SU-DHL-6 (cell line): ENCODE measurements at regions not wholly inside any gene's neighbourhood (a gene's known extent, or its start where the extent isn't known, plus 50 kb on each side); places are given as distances from the start of the nearest gene placed in this dataset.
"Not testable (repeated sequence)": the region's sequence is repeated elsewhere in the genome, so short reads cannot be mapped to it uniquely, and the experiment has no call there.

Source experiments
- H2AFZ ChIP-seq: fragments of 200-600 bp; sonication (generic); 2 replicates; pipeline ENCODE4 v1.6.1; 2014; ENCODE audit warnings: low read depth, mild to moderate bottlenecking, moderate library complexity, mixed read lengths, antibody characterized with exemption, low read length; ENCODE audit not compliant: severe bottlenecking
- H3F3A ChIP-seq: fragments of 200-600 bp; shearing (Covaris generic); 2 replicates; pipeline ENCODE4 v1.6.0; 2016; ENCODE audit warnings: antibody characterized with exemption, mild to moderate bottlenecking; ENCODE audit not compliant: insufficient read depth
- H3K27ac ChIP-seq: fragments of 200-600 bp; sonication (generic); 2 replicates; pipeline ENCODE4 v1.5.1; 2016; ENCODE audit warnings: low read depth, mild to moderate bottlenecking, low read length, moderate library complexity, mixed read lengths
- H3K27me3 ChIP-seq: fragments of 200-600 bp; sonication (generic), shearing (Covaris generic); 2 replicates; pipeline ENCODE4 v1.6.0; 2014; ENCODE audit warnings: mild to moderate bottlenecking, low read length
- H3K36me3 ChIP-seq: fragments of 200-600 bp; sonication (generic); 2 replicates; pipeline ENCODE4 v1.6.1; 2014; ENCODE audit warnings: mild to moderate bottlenecking, low read length, mixed read lengths
- H3K4me2 ChIP-seq: fragments of 300-600, 200-600 bp; shearing (Covaris generic), sonication (generic); 2 replicates; pipeline ENCODE4 v1.6.0; 2014; ENCODE audit warnings: low read length, low read depth, mild to moderate bottlenecking; ENCODE audit not compliant: poor library complexity, severe bottlenecking
- H3K4me3 ChIP-seq: fragments of 200-600 bp; sonication (generic); 2 replicates; pipeline ENCODE4 v1.5.1; 2014; ENCODE audit warnings: antibody characterized with exemption, low read length, mild to moderate bottlenecking, mixed read lengths; ENCODE audit not compliant: insufficient read depth, poor library complexity, severe bottlenecking
- H3K79me2 ChIP-seq: fragments of 200-600 bp; sonication (generic); 2 replicates; pipeline ENCODE4 v1.6.1; 2014; ENCODE audit warnings: mild to moderate bottlenecking, low read length, moderate library complexity; ENCODE audit not compliant: insufficient read depth
- H3K9ac ChIP-seq: fragments of 200-600 bp; sonication (generic); 2 replicates; pipeline ENCODE4 v1.7.0; 2014; ENCODE audit warnings: mild to moderate bottlenecking, low read length
- H3K9me2 ChIP-seq: fragments of 200-600 bp; sonication (generic); replicated peaks from 2 replicates; pipeline ENCODE4 v1.6.1; 2014; ENCODE audit warnings: low read length; ENCODE audit not compliant: insufficient read depth
- H3K9me3 ChIP-seq: fragments of 200-600 bp; sonication (generic); 2 replicates; pipeline ENCODE4 v1.6.1; 2014; ENCODE audit warnings: low read length, mixed read lengths; ENCODE audit not compliant: insufficient read depth
- H4K20me1 ChIP-seq: fragments of 200-600 bp; sonication (generic); 2 replicates; pipeline ENCODE4 v1.6.1; 2014; ENCODE audit warnings: low read depth, mild to moderate bottlenecking, antibody characterized with exemption, low read length, moderate library complexity, mixed read lengths
- CTCF ChIP-seq: fragments of 200-600 bp; sonication (generic); IDR thresholded peaks from one replicate; pipeline ENCODE4 v1.5.1; 2017; ENCODE audit warnings: antibody characterized with exemption, mild to moderate bottlenecking, low read length, moderate library complexity; ENCODE audit not compliant: insufficient read depth, poor library complexity, severe bottlenecking
- EZH2phosphoT487 ChIP-seq: fragments of 200-600 bp; sonication (generic), shearing (Covaris generic); conservative IDR thresholded peaks from 2 replicates; pipeline ENCODE4 v1.6.1; 2018; ENCODE audit warnings: mild to moderate bottlenecking, antibody characterized with exemption, low read length, moderate library complexity, mixed read lengths

GRCh38 chr6:90364286-90364685 is 67.6 kb upstream of the BACH2 start:
- no peaks in the 10 kb centered on the region for H3F3A ChIP-seq
- H2AFZ ChIP-seq = no peak overlapping the region
- TF ChIP-seq CTCF (no peak), EZH2phosphoT487 (no peak)
- H3K9ac ChIP-seq = no peak overlapping the region
- H3K4me3 ChIP-seq = no peak overlapping the region
- no peak overlapping the region for H3K4me2 ChIP-seq
- no peaks in the 10 kb centered on the region for H4K20me1 ChIP-seq
- H3K36me3 ChIP-seq = no peaks in the 10 kb centered on the region
- no peaks in the 10 kb centered on the region for H3K27me3 ChIP-seq
- no peaks in the 10 kb centered on the region for H3K9me3 ChIP-seq
- no peaks in the 10 kb centered on the region for H3K79me2 ChIP-seq
- no peak overlapping the region for H3K27ac ChIP-seq
- no peaks in the 10 kb centered on the region for H3K9me2 ChIP-seq

GRCh38 chr6:90362318-90362717 is 65.7 kb upstream of the BACH2 start:
- H3K4me2 ChIP-seq = no peak overlapping the region
- no peak overlapping the region for H3K27ac ChIP-seq
- no peak overlapping the region for H3K4me3 ChIP-seq
- no peak overlapping the region for H3K9ac ChIP-seq
- no peak for TF ChIP-seq CTCF
- no peak for TF ChIP-seq EZH2phosphoT487
- no peaks in the 10 kb centered on the region for H3F3A ChIP-seq
- no peaks in the 10 kb centered on the region for H3K9me2 ChIP-seq
- no peaks in the 10 kb centered on the region for H4K20me1 ChIP-seq
- H2AFZ ChIP-seq = no peak overlapping the region
- H3K36me3 ChIP-seq = no peaks in the 10 kb centered on the region
- no peaks in the 10 kb centered on the region for H3K79me2 ChIP-seq
- no peaks in the 10 kb centered on the region for H3K27me3 ChIP-seq
- no peaks in the 10 kb centered on the region for H3K9me3 ChIP-seq

GRCh38 chr6:90361174-90361573 is 64.5 kb upstream of the BACH2 start:
- no peak overlapping the region for H2AFZ ChIP-seq
- H3K9ac ChIP-seq = no peak overlapping the region
- no peaks in the 10 kb centered on the region for H4K20me1 ChIP-seq
- no peaks in the 10 kb centered on the region for H3K36me3 ChIP-seq
- no peaks in the 10 kb centered on the region for H3K79me2 ChIP-seq
- TF ChIP-seq CTCF (no peak), EZH2phosphoT487 (no peak)
- no peak overlapping the region for H3K4me2 ChIP-seq
- no peaks in the 10 kb centered on the region for H3K9me2 ChIP-seq
- H3K9me3 ChIP-seq = no peaks in the 10 kb centered on the region
- H3F3A ChIP-seq = no peaks in the 10 kb centered on the region; the same call in 1 of the 2 replicates
- no peak overlapping the region for H3K4me3 ChIP-seq
- no peaks in the 10 kb centered on the region for H3K27me3 ChIP-seq
- no peak overlapping the region for H3K27ac ChIP-seq

GRCh38 chr6:90358036-90358770 is 61.6 kb upstream of the BACH2 start:
- not testable (repeated sequence) for H3K27ac ChIP-seq

More at GRCh38 chr6:90358036-90358770, 61.6 kb upstream of the BACH2 start:
- H3K9ac ChIP-seq, H3F3A ChIP-seq, H3K79me2 ChIP-seq, H3K27me3 ChIP-seq, H2AFZ ChIP-seq, H3K9me3 ChIP-seq, H3K36me3 ChIP-seq, H3K9me2 ChIP-seq, H3K4me3 ChIP-seq, H4K20me1 ChIP-seq, H3K4me2 ChIP-seq: not testable (repeated sequence)
